B cell (primary cell): ENCODE measurements at regions not wholly inside any gene's neighbourhood (a gene's known extent, or its start where the extent isn't known, plus 50 kb on each side); places are given as distances from the start of the nearest gene placed in this dataset.

Source experiments
- CTCF ChIP-seq: fragments of 200-600 bp; IDR thresholded peaks from one replicate; pipeline ENCODE4 v1.8.0; 2022; ENCODE audit warnings: antibody characterized with exemption, mild to moderate bottlenecking
- EZH2 ChIP-seq: IDR thresholded peaks from 2 replicates; pipeline ENCODE4 v1.6.1; 2012; ENCODE audit warnings: borderline replicate concordance, low read depth, mild to moderate bottlenecking, moderate library complexity, low read length; ENCODE audit not compliant: insufficient read depth, poor library complexity, severe bottlenecking

GRCh38 chr20:24729896-24730605, 219.0 kb upstream of the CST7 start:
- TF ChIP-seq CTCF (no peak), EZH2 (no peak)
